RWPE2 (cell line): ENCODE measurements at regions not wholly inside any gene's neighbourhood (a gene's known extent, or its start where the extent isn't known, plus 50 kb on each side); places are given as distances from the start of the nearest gene placed in this dataset.

Experiments
- ATAC-seq: fragments of 200-7000 bp; cut with Tn5 transposase; 3 replicates; pipeline ENCODE4 v1.9.1; 2021; ENCODE audit warnings: low read depth
- DNase-seq: peaks from one replicate; pipeline ENCODE4 v3.0.0-alpha.2; 2020; ENCODE audit warnings: low spot score
- H3K27ac ChIP-seq: fragments of 450-650 bp; 2 replicates; pipeline ENCODE4 v1.5.1; 2017; ENCODE audit warnings: mild to moderate bottlenecking; ENCODE audit not compliant: poor library complexity, severe bottlenecking
- H3K27me3 ChIP-seq: fragments of 250-450 bp; sonication (Bioruptor Pico); 2 replicates; pipeline ENCODE4 v1.5.1; 2021; ENCODE audit warnings: mild to moderate bottlenecking, moderate library complexity; ENCODE audit not compliant: insufficient read depth, poor library complexity, severe bottlenecking
- H3K36me3 ChIP-seq: fragments of 250-450 bp; sonication (Bioruptor Pico); 2 replicates; pipeline ENCODE4 v1.5.1; 2020; ENCODE audit warnings: low read depth, mild to moderate bottlenecking, moderate library complexity
- H3K4me1 ChIP-seq: fragments of 250-450 bp; sonication (Bioruptor Pico); 2 replicates; pipeline ENCODE4 v1.5.1; 2021; ENCODE audit warnings: mild to moderate bottlenecking, moderate library complexity; ENCODE audit not compliant: insufficient read depth, poor library complexity, severe bottlenecking
- H3K4me3 ChIP-seq: fragments of 250-450 bp; sonication (Bioruptor Pico); 2 replicates; pipeline ENCODE4 v1.5.1; 2021; ENCODE audit warnings: mild to moderate bottlenecking, moderate library complexity; ENCODE audit not compliant: severe bottlenecking
- H3K9me3 ChIP-seq: fragments of 250-450 bp; sonication (Bioruptor Pico); 2 replicates; pipeline ENCODE4 v1.5.1; 2021; ENCODE audit warnings: mild to moderate bottlenecking, moderate library complexity; ENCODE audit not compliant: severe bottlenecking
- TF ChIP-seq, protein P1 (sequence below): fragments of 450-650 bp; IDR thresholded peaks from one replicate; pipeline ENCODE4 v1.5.1; 2017; ENCODE audit warnings: mild to moderate bottlenecking, moderate library complexity; ENCODE audit not compliant: poor library complexity, severe bottlenecking

DNA sequence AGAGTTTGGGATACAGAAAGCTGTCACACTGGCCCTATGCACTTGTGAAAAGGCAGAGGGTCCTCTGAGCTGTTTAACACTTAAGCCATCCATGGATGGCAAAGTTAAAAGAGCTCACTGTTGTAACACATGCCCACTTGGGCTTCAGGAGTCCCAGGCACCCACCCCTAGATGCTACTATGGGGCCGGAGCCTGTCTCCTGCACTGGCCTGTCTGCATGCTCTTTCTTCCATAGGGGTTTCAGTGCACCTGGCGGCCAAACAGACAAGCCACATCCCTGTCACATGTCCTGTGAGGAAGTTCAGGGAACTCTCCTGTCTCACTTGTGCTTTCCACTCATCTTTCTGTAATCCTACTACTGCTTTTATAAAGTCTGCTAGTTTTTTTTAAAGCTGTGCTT, 2586.0 kb downstream of the PCDH7 start:
- TF ChIP-seq, protein P1, sequence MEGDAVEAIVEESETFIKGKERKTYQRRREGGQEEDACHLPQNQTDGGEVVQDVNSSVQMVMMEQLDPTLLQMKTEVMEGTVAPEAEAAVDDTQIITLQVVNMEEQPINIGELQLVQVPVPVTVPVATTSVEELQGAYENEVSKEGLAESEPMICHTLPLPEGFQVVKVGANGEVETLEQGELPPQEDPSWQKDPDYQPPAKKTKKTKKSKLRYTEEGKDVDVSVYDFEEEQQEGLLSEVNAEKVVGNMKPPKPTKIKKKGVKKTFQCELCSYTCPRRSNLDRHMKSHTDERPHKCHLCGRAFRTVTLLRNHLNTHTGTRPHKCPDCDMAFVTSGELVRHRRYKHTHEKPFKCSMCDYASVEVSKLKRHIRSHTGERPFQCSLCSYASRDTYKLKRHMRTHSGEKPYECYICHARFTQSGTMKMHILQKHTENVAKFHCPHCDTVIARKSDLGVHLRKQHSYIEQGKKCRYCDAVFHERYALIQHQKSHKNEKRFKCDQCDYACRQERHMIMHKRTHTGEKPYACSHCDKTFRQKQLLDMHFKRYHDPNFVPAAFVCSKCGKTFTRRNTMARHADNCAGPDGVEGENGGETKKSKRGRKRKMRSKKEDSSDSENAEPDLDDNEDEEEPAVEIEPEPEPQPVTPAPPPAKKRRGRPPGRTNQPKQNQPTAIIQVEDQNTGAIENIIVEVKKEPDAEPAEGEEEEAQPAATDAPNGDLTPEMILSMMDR: no peak

DNA sequence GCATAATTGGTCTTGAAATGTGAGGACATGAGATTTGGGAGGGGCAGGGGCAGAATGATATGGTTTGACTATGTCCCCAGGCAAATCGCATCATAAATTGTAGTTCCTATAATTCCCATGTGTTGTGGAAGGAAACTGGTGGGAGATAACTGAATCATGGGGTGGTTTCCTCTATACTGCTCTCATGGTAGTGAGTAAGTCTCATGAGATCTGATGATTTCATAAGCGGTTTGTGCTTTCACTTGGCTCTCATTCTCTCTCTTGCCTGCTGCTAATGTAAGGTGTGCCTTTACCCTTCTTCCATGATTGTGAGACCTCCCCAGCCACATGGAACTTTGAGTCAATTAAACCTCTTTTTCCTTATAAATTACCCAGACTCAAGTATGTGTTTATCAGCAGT, 2595.9 kb downstream of the PCDH7 start:
- H3K36me3 ChIP-seq: no peaks in the 10 kb centered on the region
- no peaks in the 10 kb centered on the region for H3K9me3 ChIP-seq
- ATAC-seq (no peak), DNase-seq (no peak)
- H3K4me3 ChIP-seq: no peak overlapping the region
- H3K27me3 ChIP-seq: no peaks in the 10 kb centered on the region
- H3K4me1 ChIP-seq: no peaks in the 10 kb centered on the region
- TF ChIP-seq, protein P1: no peak
- no peak overlapping the region for H3K27ac ChIP-seq

More for the DNA sequence above, 2586.0 kb downstream of the PCDH7 start:
- Histone ChIP-seq H3K4me1 (no peaks in the 10 kb centered on the region), H3K9me3 (no peaks in the 10 kb centered on the region), H3K36me3 (no peaks in the 10 kb centered on the region), H3K27me3 (no peaks in the 10 kb centered on the region), H3K27ac (no peak overlapping the region), H3K4me3 (no peak overlapping the region)
- ATAC-seq (no peak), DNase-seq (no peak)

DNA sequence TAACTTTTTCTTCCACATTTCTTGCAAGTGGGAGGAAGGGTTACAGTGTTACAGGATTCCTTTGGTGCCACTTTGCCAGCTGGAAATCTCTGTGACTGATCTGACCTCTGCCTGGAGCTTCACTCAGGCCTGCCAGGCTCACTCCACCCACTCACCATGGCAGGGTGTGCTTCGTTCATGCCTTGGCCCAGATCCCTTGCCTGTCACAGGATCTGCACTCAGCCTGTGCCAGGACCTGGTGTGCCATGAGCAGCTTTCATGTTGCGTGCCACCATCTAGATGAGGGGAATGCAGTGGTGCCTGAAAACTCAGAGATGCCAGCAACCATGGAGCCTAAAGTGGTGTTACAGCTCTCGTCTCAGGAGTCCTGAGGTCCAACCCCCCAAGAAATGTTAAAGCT, 2596.4 kb downstream of the PCDH7 start:
- Histone ChIP-seq H3K27me3 (no peaks in the 10 kb centered on the region), H3K36me3 (no peaks in the 10 kb centered on the region), H3K4me3 (no peak overlapping the region), H3K27ac (no peak overlapping the region), H3K9me3 (no peaks in the 10 kb centered on the region), H3K4me1 (no peaks in the 10 kb centered on the region)
- TF ChIP-seq, protein P1: no peak
- no peak for ATAC-seq
- no peak for DNase-seq

DNA sequence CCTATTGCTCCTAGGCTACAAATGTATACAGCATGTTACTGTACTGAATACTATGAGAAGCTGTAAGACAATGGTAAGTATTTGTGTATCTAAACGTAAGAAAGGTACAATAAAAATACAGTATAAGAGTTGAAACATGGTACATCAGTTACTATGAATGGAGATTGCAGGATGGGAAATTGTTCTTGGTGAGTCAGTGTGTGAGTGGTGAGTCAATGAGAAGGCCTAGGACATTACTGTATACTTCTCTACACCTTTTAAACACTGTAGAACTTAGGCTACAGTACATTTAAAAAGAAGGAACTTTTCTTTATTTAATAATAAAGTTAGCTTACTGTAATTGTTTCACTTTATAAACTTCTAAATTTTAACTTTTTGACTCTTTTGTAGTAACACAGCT, 2603.2 kb downstream of the PCDH7 start:
- ATAC-seq (peak; percentile 44; the same call in 1 of the 3 replicates), DNase-seq (no peak)
- no peak overlapping the region for H3K27ac ChIP-seq
- no peaks in the 10 kb centered on the region for H3K27me3 ChIP-seq
- TF ChIP-seq, protein P1: no peak
- no peaks in the 10 kb centered on the region for H3K4me1 ChIP-seq
- no peaks in the 10 kb centered on the region for H3K36me3 ChIP-seq
- H3K4me3 ChIP-seq: no peak overlapping the region
- no peaks in the 10 kb centered on the region for H3K9me3 ChIP-seq

GRCh38 chr4:33334416-33334815, 2614.2 kb downstream of the PCDH7 start:
- H3K27me3 ChIP-seq: no peaks in the 10 kb centered on the region
- no peak for DNase-seq
- no peaks in the 10 kb centered on the region for H3K4me1 ChIP-seq
- TF ChIP-seq, protein P1: no peak
- ATAC-seq: no peak
- H3K36me3 ChIP-seq: no peaks in the 10 kb centered on the region
- peaks cover 1% of the 10 kb centered on the region for H3K9me3 ChIP-seq
- H3K27ac ChIP-seq: no peak overlapping the region
- no peak overlapping the region for H3K4me3 ChIP-seq
